B cell (primary cell): ENCODE measurements at regions not wholly inside any gene's neighbourhood (a gene's known extent, or its start where the extent isn't known, plus 50 kb on each side); places are given as distances from the start of the nearest gene placed in this dataset.
"Not testable (repeated sequence)": the region's sequence is repeated elsewhere in the genome, so short reads cannot be mapped to it uniquely, and the experiment has no call there.

ENCODE experiments used
- ATAC-seq: fragments of 200-7000 bp; cut with Tn5 transposase; one replicate; pipeline ENCODE4 v1.10.0; 2021; ENCODE audit warnings: low read depth, mild to moderate bottlenecking, moderate number of reproducible peaks, moderate library complexity
- CTCF ChIA-PET: fragments of 350-600 bp; sonication (Branson Sonifier 250); formaldehyde crosslinking; loops from one replicate; lab custom pipeline; 2021; ENCODE audit warnings: antibody characterized with exemption, inconsistent platforms; lab: Charles Lee
- POLR2A ChIA-PET: fragments of 350-600 bp; sonication (Branson Sonifier 250); formaldehyde crosslinking; loops from one replicate; lab custom pipeline; 2021; ENCODE audit warnings: antibody characterized with exemption; lab: Charles Lee
- DNase-seq: peaks from one replicate; pipeline ENCODE4 v3.0.0; 2013
- H2AFZ ChIP-seq: 2 replicates; pipeline ENCODE4 v1.6.1; 2012; ENCODE audit warnings: mild to moderate bottlenecking, low read depth, low read length; ENCODE audit not compliant: insufficient read depth, poor library complexity, severe bottlenecking
- H3K27ac ChIP-seq, 2 donors: 1 replicate in 1 of 2; 2 replicates in 1 of 2; pipeline ENCODE4 v1.5.1; 2012 to 2013; ENCODE audit warnings: low read length in 2 of 2, mild to moderate bottlenecking in 2 of 2, moderate library complexity in 1 of 2
- H3K27me3 ChIP-seq, 4 experiments: fragments of 200-600 bp in 1 of 4; sonication (generic) in 1 of 4; replicated peaks in 1 of 4; 1 replicate in 2 of 4; 2 replicates in 2 of 4; pipeline versions ENCODE4 v1.6.1 to v1.7.0; 2013 to 2016; ENCODE audit warnings: low read length in 3 of 4, mild to moderate bottlenecking in 2 of 4, mixed read lengths in 1 of 4, moderate library complexity in 1 of 4; ENCODE audit not compliant: insufficient read depth in 4 of 4, control insufficient read depth in 3 of 4; ENCODE audit errors: control extremely low read depth in 1 of 4
- H3K36me3 ChIP-seq, 2 experiments: replicated peaks in 1 of 2; 1 replicate in 1 of 2; 2 replicates in 1 of 2; pipeline versions ENCODE4 v1.6.1 to v1.7.1; 2013; ENCODE audit warnings: low read length in 1 of 2; ENCODE audit not compliant: insufficient read depth in 2 of 2, control insufficient read depth in 1 of 2; ENCODE audit errors: control extremely low read depth in 1 of 2, extremely low read depth in 1 of 2
- H3K4me1 ChIP-seq, 2 donors: fragments of 200-600 bp in 1 of 2; sonication (generic) in 1 of 2; 1 replicate in 1 of 2; 2 replicates in 1 of 2; pipeline versions ENCODE4 v1.5.1 to v1.6.1; 2013 to 2017; ENCODE audit warnings: low read length in 2 of 2; ENCODE audit not compliant: control insufficient read depth in 2 of 2, insufficient read depth in 2 of 2
- H3K4me2 ChIP-seq: replicated peaks from 2 replicates; pipeline ENCODE3; 2012; ENCODE audit warnings: mild to moderate bottlenecking, low read depth, low read length; ENCODE audit not compliant: poor library complexity, severe bottlenecking
- H3K4me3 ChIP-seq, 5 experiments: fragments of 200-600 bp in 1 of 5; sonication (generic) in 1 of 5; 1 replicate in 3 of 5; 2 replicates in 2 of 5; pipeline versions ENCODE4 v1.5.1 to v1.7.0; 2011 to 2016; ENCODE audit warnings: low read length in 4 of 5, mild to moderate bottlenecking in 4 of 5, low read depth in 2 of 5, control low read depth in 1 of 5, moderate library complexity in 1 of 5; ENCODE audit not compliant: insufficient read depth in 1 of 5; ENCODE audit errors: control extremely low read depth in 1 of 5, extremely low read depth in 1 of 5
- H3K79me2 ChIP-seq: fragments of 200-600 bp; sonication (generic); one replicate; pipeline ENCODE4 v1.6.0; 2016; ENCODE audit warnings: low read length; ENCODE audit not compliant: control insufficient read depth, insufficient read depth
- H3K9ac ChIP-seq: fragments of 200-600 bp; sonication (generic); 2 replicates; pipeline ENCODE4 v1.6.1; 2017; ENCODE audit warnings: mild to moderate bottlenecking, low read length, moderate library complexity
- H3K9me3 ChIP-seq, 3 donors: one replicate each; pipeline versions ENCODE4 v1.6.1 to v1.7.1; 2013; ENCODE audit warnings: low read length in 2 of 3; ENCODE audit not compliant: control insufficient read depth in 2 of 3, insufficient read depth in 1 of 3; ENCODE audit errors: control extremely low read depth in 1 of 3
- H4K20me1 ChIP-seq: 2 replicates; pipeline ENCODE4 v1.6.0; 2012; ENCODE audit warnings: mild to moderate bottlenecking, low read length; ENCODE audit not compliant: insufficient read depth, control insufficient read depth, poor library complexity, severe bottlenecking
- H3K27ac Mint-ChIP-seq: one replicate; pipeline ENCODE4 v1.8.0; 2021; ENCODE audit warnings: mixed read lengths
- H3K27me3 Mint-ChIP-seq: one replicate; pipeline ENCODE4 v1.8.0; 2021; ENCODE audit warnings: mixed read lengths
- H3K4me1 Mint-ChIP-seq: one replicate; pipeline ENCODE4 v1.8.0; 2021; ENCODE audit warnings: mixed read lengths
- H3K4me3 Mint-ChIP-seq: one replicate; pipeline ENCODE4 v1.8.0; 2021; ENCODE audit warnings: mixed read lengths
- H3K9me3 Mint-ChIP-seq: one replicate; pipeline ENCODE4 v1.8.0; 2022; ENCODE audit warnings: mixed read lengths; ENCODE audit not compliant: insufficient read depth
- WGBS: methylation state at CpG from one replicate; pipeline ENCODE4 v1.1.5; 2013; ENCODE audit warnings: missing lambda C conversion rate; ENCODE audit not compliant: insufficient coverage; 5-methylcytosine and 5-hydroxymethylcytosine counted together
- intact Hi-C: fragments of 100-400 bp; cut with micrococcal nuclease; formaldehyde crosslinking; loops from one replicate; pipeline ENCODE4 v1.10.0; 2022

DNA sequence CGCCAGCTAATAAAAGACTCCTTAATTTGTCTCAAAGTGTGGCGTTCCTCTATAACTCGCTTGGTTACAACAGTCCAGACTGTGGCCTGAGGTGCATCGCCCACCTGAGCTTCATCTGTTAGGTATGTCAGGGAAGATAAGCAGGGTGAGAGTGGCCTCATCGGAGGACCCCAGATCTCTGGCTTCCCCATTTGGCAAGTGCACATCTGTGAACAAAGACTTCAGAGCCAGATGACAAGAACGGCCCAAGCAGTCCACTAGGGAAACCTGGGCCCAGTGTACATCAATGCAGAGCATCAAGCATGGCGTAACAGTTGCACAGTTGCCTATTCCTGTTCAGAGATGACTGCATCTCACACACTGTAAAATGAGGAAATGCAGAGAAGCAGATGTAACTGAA is 432.8 kb upstream of the DEFB115 start:
- POLR2A ChIA-PET, H3K9ac ChIP-seq, CTCF ChIA-PET, H2AFZ ChIP-seq, H3K27ac Mint-ChIP-seq, intact Hi-C loops, H3K4me3 Mint-ChIP-seq, H3K36me3 ChIP-seq, H3K4me1 Mint-ChIP-seq, H3K27me3 Mint-ChIP-seq, H3K27ac ChIP-seq, ATAC-seq, H3K79me2 ChIP-seq, DNase-seq, H4K20me1 ChIP-seq, H3K4me3 ChIP-seq, H3K4me2 ChIP-seq, H3K9me3 Mint-ChIP-seq, H3K27me3 ChIP-seq, H3K4me1 ChIP-seq: not testable (repeated sequence)
- H3K9me3 ChIP-seq: peaks cover 0 to 11% (median 0%) of the 10 kb centered on the region in 3 donors
- 86% methylated on average over 7 of the region's 7 CpGs for WGBS

DNA sequence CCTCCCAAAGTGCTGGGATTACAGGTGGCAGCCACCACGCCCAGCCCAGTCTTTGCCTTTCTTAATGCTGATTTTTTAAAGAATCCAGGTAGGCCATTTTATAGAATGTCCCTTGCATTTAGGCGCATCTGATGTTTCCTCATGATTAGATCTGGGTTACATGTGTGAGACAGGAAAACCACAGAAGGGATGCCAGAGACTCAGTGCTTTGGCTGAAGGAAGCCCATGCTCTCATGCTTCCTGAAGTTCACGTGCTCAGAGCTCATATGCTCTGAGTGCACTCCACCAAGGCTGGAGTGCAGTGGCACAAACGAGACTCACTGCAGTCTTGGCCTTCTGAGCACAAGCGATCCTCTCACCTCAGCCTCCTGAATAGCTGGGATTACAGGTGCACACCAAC is 411.5 kb upstream of the DEFB115 start:
- H3K9me3 Mint-ChIP-seq, H3K9ac ChIP-seq, H3K4me3 Mint-ChIP-seq, H3K27ac Mint-ChIP-seq, H3K27me3 ChIP-seq, H3K4me1 Mint-ChIP-seq, POLR2A ChIA-PET, DNase-seq, H3K27me3 Mint-ChIP-seq, H3K36me3 ChIP-seq, H3K27ac ChIP-seq, H2AFZ ChIP-seq, H3K4me1 ChIP-seq, H3K4me3 ChIP-seq, ATAC-seq, CTCF ChIA-PET, H3K79me2 ChIP-seq, H3K4me2 ChIP-seq, H4K20me1 ChIP-seq, intact Hi-C loops, H3K9me3 ChIP-seq: not testable (repeated sequence)
- 67% methylated on average over 3 of the region's 5 CpGs for WGBS

DNA sequence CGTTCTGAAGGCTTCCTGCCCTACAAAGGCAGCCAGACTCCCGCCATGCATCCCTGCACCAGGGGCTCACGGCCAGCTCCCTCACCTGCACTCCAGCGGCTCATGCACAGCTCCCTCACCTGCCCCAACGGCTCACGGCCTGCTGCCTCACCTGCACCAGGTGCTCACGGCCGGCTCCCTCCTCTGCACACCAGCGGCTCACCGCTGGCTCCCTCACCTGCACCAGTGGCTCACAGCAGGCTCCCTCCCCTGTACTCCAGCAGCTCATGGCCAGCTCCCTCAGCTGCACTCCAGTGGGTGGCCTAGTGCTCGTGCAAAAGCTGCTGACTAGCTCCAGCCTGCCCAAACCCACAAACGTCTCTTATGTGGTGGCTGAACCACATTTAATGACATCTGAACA is 389.2 kb upstream of the DEFB115 start:
- H3K9ac ChIP-seq, POLR2A ChIA-PET, H3K27ac ChIP-seq, ATAC-seq, H3K4me3 Mint-ChIP-seq, H3K4me2 ChIP-seq, H3K36me3 ChIP-seq, intact Hi-C loops, H2AFZ ChIP-seq, CTCF ChIA-PET, H3K27ac Mint-ChIP-seq, H3K79me2 ChIP-seq, H3K27me3 ChIP-seq, H3K4me3 ChIP-seq, H4K20me1 ChIP-seq, DNase-seq, H3K4me1 ChIP-seq, H3K27me3 Mint-ChIP-seq, H3K4me1 Mint-ChIP-seq: not testable (repeated sequence)
- peaks cover 14% of the 10 kb centered on the region for H3K9me3 Mint-ChIP-seq
- H3K9me3 ChIP-seq: peaks cover 0 to 20% (median 0%) of the 10 kb centered on the region in 3 donors
- 83% methylated on average over 12 of the region's 12 CpGs for WGBS

DNA sequence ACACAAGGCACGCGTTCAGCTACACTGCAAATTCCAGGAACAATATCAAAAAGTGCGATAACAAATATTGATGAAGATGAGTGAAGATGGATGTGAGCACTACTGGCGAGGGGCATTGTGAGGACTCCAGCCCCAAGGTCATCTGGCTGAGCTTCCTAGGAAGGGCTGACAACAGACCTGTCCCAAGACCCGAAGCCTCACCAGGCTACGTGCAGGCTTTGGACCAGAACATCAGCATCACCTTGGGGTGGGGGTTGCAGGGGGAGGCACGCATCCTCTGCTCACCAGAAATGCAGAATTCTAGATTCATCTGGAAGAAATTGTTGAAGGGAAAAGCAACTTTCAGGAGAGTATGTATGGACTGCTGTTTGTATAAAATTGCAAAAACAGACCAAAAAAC is 386.3 kb upstream of the DEFB115 start:
- H3K79me2 ChIP-seq, CTCF ChIA-PET, POLR2A ChIA-PET, H3K27me3 ChIP-seq, H3K36me3 ChIP-seq, H3K4me3 Mint-ChIP-seq, H2AFZ ChIP-seq, H3K27me3 Mint-ChIP-seq, DNase-seq, H3K27ac ChIP-seq, intact Hi-C loops, H3K4me3 ChIP-seq, H3K27ac Mint-ChIP-seq, H4K20me1 ChIP-seq, H3K4me1 ChIP-seq, ATAC-seq, H3K9ac ChIP-seq, H3K4me1 Mint-ChIP-seq, H3K4me2 ChIP-seq: not testable (repeated sequence)
- H3K9me3 Mint-ChIP-seq: peaks cover 17% of the 10 kb centered on the region
- 78% methylated on average over 7 of the region's 7 CpGs for WGBS
- H3K9me3 ChIP-seq: peaks cover 0 to 21% (median 0%) of the 10 kb centered on the region in 3 donors
